Stimulated activated CD8-positive, alpha-beta memory T cell treated with anti-CD3 and anti-CD28 coated beads, Interleukin-15, amount 100 ng/mL, for 1 hour (primary cell): ENCODE measurements at regions not wholly inside any gene's neighbourhood (a gene's known extent, or its start where the extent isn't known, plus 50 kb on each side); places are given as distances from the start of the nearest gene placed in this dataset.
"Not testable (repeated sequence)": the region's sequence is repeated elsewhere in the genome, so short reads cannot be mapped to it uniquely, and the experiment has no call there.

Experiments
- DNase-seq: peaks from one replicate; pipeline ENCODE4 v3.0.0-alpha.2; 2020; ENCODE audit warnings: low read depth

DNA sequence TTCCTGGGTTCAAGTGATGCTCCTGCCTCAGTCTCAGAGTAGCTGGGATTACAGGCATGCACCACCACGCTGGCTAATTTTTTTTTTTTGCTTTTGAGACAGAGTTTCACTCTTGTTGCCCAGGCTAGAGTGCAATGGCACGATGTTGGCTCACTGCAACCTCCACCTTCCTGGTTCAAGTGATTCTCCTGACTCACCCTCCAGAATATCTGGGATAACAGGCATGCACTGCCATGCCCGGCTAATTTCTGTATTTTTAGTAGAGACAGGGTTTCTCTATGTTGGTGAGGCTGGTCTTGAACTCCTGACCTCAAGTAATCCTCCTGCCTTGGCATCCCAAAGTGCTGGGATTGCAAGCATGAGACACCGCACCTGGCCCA, 89.6 kb upstream of the KLF6 start:
- not testable (repeated sequence) for DNase-seq

DNA sequence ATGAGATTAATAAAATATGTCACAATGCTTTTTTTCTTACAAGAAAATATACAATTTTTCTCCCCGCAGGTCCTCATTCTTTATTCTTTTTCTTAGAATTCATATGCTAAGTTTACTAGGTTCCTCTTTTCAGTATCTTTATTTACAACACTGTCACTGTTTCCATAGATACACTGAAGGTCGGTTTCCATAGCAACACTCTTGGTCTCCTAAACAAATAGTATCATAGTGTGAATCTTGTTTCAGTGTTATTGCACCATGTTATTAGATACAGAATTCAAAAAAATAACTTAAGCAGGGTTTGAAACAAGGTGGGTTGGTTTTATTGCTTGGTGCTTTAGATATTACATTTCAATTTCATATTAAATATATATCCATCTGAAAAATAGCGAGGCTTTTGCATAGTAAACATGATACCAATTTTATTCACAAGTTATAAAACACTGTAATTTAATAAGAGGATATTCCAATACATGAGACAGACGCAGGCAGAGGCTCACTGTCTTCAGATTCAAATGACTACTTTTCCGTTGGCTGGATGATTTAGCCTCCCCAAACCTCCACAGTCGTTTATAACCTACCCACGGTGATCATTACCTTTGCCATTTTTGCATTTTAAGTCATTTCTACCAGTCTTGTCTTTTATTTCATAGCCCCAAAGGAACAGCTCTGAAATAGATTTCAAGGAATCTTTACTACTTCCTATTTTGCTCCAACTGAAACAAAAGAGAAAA, 88.9 kb upstream of the KLF6 start:
- no peak for DNase-seq

DNA sequence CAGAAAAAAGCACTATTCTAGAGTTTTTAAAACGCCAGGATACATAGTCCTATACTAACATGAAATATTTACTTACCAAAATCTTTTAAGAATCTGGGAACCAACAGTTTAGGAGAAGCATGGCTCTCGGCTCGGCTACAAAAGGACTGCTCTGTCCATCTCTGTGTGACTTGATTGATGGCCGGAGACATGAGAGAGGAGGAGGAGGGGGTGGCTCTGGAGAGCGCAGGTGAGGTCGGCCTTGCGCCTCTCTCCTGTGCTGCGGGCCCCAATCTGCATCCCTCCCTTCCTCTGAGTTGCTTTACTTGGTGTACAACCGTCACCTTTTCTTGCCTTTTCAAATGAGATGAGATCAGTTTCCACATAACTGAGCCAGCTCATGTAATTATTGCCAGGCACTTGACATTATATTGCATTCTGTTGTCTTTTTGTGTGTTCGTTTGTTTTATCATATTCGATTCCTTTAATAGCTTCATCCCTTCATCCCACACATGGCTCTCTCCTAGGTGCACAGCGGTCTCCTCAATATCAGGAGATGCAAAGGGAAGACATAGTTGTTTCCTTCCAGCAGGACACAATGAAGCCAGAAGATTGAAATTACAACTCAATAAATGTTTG, 87.8 kb upstream of the KLF6 start:
- no peak for DNase-seq

DNA sequence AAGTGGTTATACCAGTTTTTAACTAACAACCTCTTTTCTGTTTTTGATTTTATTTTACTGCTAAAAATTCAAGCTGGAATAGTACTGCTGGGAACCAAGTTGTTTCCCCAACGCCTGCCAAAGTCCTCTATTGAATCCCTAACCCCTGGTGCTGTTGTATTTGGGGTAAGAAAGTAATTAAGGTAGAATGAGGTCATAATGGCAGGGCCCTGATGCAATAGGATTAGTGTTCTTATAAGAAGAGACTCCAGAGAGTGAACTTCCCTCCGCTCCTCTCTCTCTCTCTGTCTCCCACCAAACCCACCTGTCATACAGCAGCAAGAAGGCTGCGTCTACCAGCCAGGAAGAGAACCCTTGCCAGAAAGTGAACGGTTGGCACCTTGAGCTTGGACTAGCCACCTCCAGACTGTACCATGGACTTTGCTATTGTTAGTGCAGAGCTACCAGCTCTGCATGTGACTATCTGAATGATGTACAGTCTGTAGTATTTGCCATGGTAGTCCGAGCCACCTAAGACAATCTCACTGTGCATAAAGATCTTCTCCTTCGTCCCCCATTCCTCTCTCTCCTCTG, 86.5 kb upstream of the KLF6 start:
- no peak for DNase-seq

DNA sequence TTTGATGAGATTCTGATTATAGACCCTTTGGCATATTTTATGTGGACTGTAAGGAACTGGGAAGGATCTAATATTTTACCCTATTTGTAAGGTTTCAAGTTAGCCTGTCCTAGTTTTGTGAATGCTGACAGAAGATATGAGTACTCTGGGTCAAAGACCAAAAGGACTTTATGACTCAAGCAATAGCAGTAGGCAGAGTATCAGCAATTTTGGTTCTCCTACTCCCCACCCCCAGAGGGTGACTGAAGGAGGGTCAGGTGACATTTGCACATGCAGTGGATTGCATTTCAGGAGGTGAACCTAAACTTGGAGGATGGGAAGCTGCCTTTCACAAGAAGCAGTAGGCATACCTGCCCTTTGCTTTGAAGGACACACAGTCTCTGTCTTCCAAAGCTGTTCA, 84.0 kb upstream of the KLF6 start:
- DNase-seq, result no peak

DNA sequence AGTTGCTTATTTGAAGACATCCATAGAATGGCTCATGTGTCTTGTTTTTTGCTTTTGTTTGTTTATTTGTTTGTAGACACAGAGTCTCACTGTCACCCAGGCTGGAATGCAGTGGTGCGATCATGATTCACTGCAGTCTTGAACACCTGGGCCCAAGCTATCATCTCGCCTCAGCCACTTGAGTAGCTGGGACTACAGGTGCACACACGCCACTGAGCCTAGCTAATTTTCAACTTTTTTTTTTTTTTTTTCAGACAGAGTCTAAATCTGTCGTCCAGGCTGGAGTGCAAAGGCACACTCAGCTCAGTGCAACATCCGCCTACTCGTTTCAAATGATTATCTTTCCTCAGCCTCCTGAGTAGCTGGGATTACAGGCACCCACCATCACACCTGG, 83.3 kb upstream of the KLF6 start:
- DNase-seq, result no peak

GRCh38 chr10:3867454-3868270, 82.7 kb upstream of the KLF6 start:
- DNase-seq, result no peak

GRCh38 chr10:3866332-3866731, 81.3 kb upstream of the KLF6 start:
- DNase-seq, result no peak

GRCh38 chr10:3865565-3865964, 80.6 kb upstream of the KLF6 start:
- no peak for DNase-seq

- DNase-seq, result no peak
These were observed 76.8 kb upstream of the KLF6 start for GRCh38 chr10:3861795-3862194.

- no peak for DNase-seq
These were observed 73.2 kb upstream of the KLF6 start for GRCh38 chr10:3858051-3858845.

DNA sequence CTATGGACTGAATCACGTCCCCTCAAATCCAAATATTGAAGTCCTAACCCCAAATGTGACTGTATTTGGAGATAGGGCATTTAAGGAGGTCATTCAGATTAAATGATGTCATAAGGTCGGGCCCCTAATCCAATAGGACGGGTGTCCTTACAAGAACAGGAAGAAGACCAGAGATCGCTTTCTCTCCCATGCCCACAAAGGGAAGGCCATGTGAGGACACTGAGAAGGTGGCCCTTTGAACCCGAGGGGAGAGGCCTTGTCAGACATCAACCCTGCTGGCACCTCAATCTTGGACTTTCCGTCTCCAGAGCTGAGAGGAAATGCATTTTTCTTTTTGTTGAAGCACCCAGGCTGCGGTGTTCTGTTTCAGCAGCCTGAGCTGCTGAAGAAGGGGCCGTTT, 72.3 kb upstream of the KLF6 start:
- no peak for DNase-seq

GRCh38 chr10:3856593-3856992, 71.6 kb upstream of the KLF6 start:
- DNase-seq, result no peak

GRCh38 chr10:3853547-3854303, 68.7 kb upstream of the KLF6 start:
- DNase-seq, result no peak

DNA sequence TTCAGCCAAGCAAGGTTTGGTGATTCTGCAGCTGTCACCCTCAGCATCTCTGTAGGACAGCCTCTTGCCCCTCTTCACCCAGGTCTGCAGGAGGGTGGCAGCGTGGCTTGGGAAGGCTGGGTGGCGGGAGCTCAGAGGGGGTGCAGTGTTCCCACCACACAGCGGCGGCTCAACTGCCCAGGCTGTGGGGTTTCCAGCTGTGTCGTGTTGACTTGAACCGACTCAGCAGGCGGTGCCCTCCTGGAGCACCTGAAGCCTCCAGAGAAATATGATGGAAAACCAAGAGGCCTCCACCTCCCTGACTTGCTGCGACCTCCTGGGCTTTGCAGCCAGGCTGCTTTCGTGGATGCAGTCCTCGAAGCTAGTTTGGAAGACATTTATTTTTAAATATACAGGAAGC, 68.0 kb upstream of the KLF6 start:
- no peak for DNase-seq

DNA sequence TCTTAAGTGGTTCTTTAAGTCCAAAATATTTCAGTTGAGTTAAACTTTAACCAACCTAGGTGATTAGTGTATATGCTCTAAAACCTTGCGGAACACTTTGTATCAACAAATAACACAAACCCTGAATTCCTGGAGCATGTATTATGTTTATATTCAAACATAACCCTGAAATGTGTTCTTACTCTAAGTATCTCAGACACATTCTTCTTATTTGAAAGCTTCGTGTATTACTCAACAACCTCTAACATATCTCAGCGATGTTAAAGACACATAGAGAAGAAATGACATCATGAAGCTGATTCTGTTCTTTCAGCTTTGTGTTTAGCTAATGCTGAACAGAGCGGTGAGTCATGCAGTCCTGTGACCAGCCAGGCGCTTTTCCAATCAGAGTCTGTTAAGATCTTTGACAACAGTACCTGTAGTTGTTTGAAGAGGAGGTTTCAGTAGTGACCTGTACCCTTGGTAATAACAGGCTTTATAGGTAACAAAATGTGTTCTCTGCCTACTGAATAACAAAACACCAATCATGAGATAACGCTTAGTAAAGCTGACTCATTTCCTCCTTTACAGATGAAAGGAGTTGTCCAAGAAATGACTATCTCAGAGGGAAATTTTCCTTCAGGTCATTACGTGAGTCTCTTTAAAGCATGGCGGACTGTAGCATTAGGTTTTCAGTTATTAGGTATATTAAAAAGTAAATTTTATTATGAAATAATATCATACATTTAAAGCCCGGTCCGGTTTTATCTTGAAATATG, 67.3 kb upstream of the KLF6 start:
- peak; percentile 20 for DNase-seq

DNA sequence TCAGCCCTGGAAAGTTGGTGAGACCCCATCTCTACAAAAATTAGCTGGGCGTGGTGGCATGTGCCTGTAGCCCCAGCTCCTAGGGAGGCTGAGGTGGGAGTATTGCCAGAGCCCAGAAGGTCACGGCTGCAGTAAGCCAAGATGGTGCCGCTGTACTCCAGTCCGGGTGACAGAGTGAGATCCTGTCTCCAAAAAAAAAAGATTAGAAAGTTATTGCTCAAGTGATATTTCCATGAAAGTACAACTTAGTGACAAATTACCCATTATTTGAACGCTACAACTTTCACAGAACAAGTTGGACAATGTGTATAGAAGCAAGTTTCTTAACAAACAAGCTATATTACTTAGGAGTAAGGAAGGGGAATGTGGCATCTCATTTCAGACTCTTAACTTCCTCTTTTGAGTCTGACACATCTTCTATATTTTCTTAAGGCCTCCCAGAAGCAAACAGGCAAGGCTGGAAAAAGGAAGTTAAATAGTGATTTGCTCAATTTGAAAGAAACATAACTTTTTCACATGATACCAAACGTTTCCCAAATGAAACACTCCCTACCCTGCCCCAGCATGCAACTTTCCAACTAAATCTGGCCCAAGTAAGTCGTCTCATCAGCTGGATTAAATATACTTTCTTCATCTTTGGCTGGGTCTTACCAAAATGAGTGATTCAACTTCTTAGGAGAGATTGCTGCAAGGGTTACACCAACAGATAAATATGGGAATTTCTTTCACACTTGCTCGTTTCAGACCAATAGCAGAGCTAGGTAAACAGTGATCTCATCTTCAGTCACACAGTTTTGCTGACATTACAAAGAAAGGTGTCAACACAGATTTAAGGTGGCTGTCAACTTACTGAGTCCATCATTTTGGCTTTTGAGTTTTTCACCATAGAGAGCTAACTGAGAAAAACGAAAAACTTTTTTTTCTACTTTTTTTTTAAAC, 66.3 kb upstream of the KLF6 start:
- no peak for DNase-seq

DNA sequence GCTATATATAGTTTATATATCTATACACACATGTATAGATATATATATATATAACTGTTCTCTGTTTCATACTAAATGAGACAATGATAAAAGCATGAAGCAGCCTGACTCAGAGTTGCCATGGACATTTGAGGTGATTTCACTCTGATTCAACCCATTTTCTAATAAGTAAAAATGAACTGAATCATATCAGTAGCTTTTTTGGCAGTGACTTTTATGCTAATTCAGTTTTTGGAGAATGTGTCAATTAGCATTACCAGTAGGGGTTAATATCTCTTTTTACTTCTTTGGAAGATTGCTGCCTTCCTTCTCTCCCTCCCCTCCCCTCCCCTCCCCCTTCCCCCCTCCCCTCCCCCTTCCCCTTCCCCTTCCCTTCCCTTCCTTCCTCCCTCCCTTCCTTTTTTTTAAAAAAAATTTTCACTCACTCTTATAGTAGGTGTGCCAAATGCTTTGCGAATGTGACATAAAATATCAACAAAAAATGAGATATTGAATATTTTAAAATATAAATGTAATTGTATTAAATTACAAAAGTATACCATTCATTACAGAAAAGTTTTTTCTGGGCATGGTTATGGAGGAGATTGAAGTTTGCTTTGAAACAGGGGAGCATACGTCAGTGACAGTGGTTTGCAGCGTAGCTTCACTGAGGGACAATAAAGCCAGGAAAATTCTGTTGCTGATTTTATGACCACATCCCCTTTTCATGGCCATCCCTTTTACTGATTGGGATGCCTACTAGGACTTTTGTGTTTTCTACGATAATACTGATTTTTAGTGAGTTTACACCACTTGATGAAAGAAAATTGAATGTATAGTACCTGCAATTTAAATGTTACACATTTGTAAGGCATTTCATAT, 64.0 kb upstream of the KLF6 start:
- no peak for DNase-seq
